ENCODE measurements at regions not wholly inside any gene's neighbourhood (a gene's known extent, or its start where the extent isn't known, plus 50 kb on each side); places are given as distances from the start of the nearest gene placed in this dataset.

- TF ChIP-seq, protein P1, sequence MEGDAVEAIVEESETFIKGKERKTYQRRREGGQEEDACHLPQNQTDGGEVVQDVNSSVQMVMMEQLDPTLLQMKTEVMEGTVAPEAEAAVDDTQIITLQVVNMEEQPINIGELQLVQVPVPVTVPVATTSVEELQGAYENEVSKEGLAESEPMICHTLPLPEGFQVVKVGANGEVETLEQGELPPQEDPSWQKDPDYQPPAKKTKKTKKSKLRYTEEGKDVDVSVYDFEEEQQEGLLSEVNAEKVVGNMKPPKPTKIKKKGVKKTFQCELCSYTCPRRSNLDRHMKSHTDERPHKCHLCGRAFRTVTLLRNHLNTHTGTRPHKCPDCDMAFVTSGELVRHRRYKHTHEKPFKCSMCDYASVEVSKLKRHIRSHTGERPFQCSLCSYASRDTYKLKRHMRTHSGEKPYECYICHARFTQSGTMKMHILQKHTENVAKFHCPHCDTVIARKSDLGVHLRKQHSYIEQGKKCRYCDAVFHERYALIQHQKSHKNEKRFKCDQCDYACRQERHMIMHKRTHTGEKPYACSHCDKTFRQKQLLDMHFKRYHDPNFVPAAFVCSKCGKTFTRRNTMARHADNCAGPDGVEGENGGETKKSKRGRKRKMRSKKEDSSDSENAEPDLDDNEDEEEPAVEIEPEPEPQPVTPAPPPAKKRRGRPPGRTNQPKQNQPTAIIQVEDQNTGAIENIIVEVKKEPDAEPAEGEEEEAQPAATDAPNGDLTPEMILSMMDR (IDR thresholded peaks at IDR 0.05; ENCODE audit: low read length, missing control alignments): no peak
- H3K4me3 ChIP-seq (replicated peaks; ENCODE audit: low read depth, low read length): no peak overlapping the region
- peak; percentile 64 for DNase-seq (ENCODE audit: low read depth)
These were observed 285.8 kb upstream of the SULF2 start for GRCh38 chr20:48070991-48071652.

DNA sequence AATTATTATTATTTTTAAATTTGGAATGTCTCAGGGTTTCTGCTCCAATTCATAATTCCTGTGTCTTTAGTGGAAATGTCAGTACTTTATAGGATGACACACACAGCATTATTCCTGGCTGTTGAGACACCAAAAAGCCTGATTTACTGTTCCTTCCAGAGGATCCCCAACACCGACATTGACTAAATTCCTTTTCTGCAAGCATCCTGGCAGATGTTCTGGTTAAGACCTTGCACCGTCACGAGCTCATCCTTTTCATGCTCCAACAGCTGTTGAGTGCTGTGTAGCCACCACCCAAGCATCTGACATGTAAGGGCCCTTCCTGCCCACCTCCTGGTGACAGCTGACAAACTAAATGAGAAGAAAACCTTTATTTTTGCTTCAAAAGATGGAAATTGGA lies 284.3 kb upstream of the SULF2 start:
- TF ChIP-seq, protein P1 (IDR thresholded peaks at IDR 0.05; ENCODE audit: low read length, missing control alignments): no peak
- H3K4me3 ChIP-seq (replicated peaks; ENCODE audit: low read depth, low read length): no peak overlapping the region
- no peak for DNase-seq (ENCODE audit: low read depth)

- no peak for DNase-seq (ENCODE audit: low read depth)
- TF ChIP-seq, protein P1 (IDR thresholded peaks at IDR 0.05; ENCODE audit: low read length, missing control alignments): no peak
- no peak overlapping the region for H3K4me3 ChIP-seq (replicated peaks; ENCODE audit: low read depth, low read length)
These were observed 281.6 kb upstream of the SULF2 start for GRCh38 chr20:48066851-48067250.

- TF ChIP-seq, protein P1 (IDR thresholded peaks at IDR 0.05; ENCODE audit: low read length, missing control alignments): no peak
- no peak overlapping the region for H3K4me3 ChIP-seq (replicated peaks; ENCODE audit: low read depth, low read length)
- DNase-seq (ENCODE audit: low read depth): peak; percentile 81
These were observed 281.0 kb upstream of the SULF2 start for GRCh38 chr20:48066246-48066645.

DNA sequence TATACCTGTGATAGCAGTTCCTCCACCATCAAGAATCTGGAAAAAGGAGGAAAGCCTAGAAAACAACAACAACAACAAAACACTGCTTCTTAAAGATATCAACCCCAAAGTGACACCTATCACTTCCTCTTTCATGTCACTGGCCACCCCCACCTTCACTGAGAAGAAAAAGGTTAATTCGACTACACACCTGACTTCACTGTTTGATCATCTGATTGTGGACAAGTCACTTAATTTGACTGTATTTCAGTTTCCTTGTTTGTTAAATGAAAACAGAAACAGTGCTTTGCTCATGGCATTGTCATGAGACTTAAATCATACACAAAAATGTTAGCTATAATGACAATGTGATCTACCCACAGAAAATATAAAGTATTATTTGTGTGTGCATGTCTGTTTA lies 280.6 kb upstream of the SULF2 start:
- TF ChIP-seq, protein P1 (IDR thresholded peaks at IDR 0.05; ENCODE audit: low read length, missing control alignments): no peak
- no peak for DNase-seq (ENCODE audit: low read depth)
- H3K4me3 ChIP-seq (replicated peaks; ENCODE audit: low read depth, low read length): no peak overlapping the region

- peak; percentile 50 for DNase-seq (ENCODE audit: low read depth)
- TF ChIP-seq, protein P1 (IDR thresholded peaks at IDR 0.05; ENCODE audit: low read length, missing control alignments): no peak
- no peak overlapping the region for H3K4me3 ChIP-seq (replicated peaks; ENCODE audit: low read depth, low read length)
These were observed 279.6 kb upstream of the SULF2 start for GRCh38 chr20:48064929-48065328.

Data from fibroblast of pulmonary artery (primary cell).